Esophagus muscularis mucosa (tissue), 4 donors: ENCODE measurements at regions not wholly inside any gene's neighbourhood (a gene's known extent, or its start where the extent isn't known, plus 50 kb on each side); places are given as distances from the start of the nearest gene placed in this dataset.

Source experiments
- EP300 ChIP-seq: sonication (generic); formaldehyde crosslinking; IDR thresholded peaks from one replicate; pipeline ENCODE4 v1.6.1; 2017; ENCODE audit warnings: antibody characterized with exemption
- POLR2A ChIP-seq: fragments of 450-650 bp; IDR thresholded peaks from one replicate; pipeline ENCODE4 v1.6.1; 2017; ENCODE audit warnings: antibody characterized with exemption, moderate library complexity, mild to moderate bottlenecking, low read depth
- TF ChIP-seq, protein P1 (sequence below), 3 experiments: fragments of 200-600 bp in 2 of 3; fragments of 450-650 bp in 1 of 3; sonication (generic) in 2 of 3; IDR thresholded peaks; one replicate each; pipeline ENCODE4 v1.5.1; 2017 to 2019; ENCODE audit warnings: antibody characterized with exemption in 3 of 3, mild to moderate bottlenecking in 2 of 3, moderate library complexity in 1 of 3

DNA sequence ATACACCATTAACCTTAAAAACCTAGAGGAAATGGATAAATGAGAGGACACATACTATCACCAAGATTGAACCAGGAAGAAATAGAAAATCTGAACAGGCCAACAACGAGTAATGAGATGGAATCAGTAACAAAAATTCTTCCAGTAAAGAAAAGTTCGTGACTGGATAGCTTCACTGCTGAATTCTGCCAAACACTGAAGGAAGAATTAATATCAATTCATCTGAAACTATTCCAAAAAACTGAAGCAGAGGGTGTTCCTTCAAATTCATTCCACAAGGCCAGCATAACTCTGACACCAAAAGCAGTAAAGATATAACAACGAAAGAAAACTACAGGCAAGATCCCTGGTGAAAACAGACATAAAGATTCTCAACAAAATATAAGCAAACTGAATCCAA, 195.8 kb upstream of the GPR149 start:
- TF ChIP-seq, protein P1, sequence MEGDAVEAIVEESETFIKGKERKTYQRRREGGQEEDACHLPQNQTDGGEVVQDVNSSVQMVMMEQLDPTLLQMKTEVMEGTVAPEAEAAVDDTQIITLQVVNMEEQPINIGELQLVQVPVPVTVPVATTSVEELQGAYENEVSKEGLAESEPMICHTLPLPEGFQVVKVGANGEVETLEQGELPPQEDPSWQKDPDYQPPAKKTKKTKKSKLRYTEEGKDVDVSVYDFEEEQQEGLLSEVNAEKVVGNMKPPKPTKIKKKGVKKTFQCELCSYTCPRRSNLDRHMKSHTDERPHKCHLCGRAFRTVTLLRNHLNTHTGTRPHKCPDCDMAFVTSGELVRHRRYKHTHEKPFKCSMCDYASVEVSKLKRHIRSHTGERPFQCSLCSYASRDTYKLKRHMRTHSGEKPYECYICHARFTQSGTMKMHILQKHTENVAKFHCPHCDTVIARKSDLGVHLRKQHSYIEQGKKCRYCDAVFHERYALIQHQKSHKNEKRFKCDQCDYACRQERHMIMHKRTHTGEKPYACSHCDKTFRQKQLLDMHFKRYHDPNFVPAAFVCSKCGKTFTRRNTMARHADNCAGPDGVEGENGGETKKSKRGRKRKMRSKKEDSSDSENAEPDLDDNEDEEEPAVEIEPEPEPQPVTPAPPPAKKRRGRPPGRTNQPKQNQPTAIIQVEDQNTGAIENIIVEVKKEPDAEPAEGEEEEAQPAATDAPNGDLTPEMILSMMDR (IDR thresholded peaks at IDR 0.05), result no peak
- TF ChIP-seq EP300 (no peak), POLR2A (no peak)
